Tibial nerve (tissue), 3 donors: ENCODE measurements at regions not wholly inside any gene's neighbourhood (a gene's known extent, or its start where the extent isn't known, plus 50 kb on each side); places are given as distances from the start of the nearest gene placed in this dataset.

Source experiments
- CTCF ChIP-seq, 5 experiments: fragments of 200-600 bp in 3 of 5; fragments of 450-650 bp in 2 of 5; sonication (generic) in 3 of 5; IDR thresholded peaks; one replicate each; pipeline ENCODE4 v1.5.1; 2016 to 2019; ENCODE audit warnings: antibody characterized with exemption in 5 of 5, mild to moderate bottlenecking in 3 of 5, moderate library complexity in 2 of 5
- POLR2A ChIP-seq, 2 donors: fragments of 450-650 bp; IDR thresholded peaks; one replicate each; pipeline ENCODE4 v1.6.1; 2017; ENCODE audit warnings: antibody characterized with exemption in 2 of 2, mild to moderate bottlenecking in 2 of 2, moderate library complexity in 2 of 2

- TF ChIP-seq CTCF (IDR thresholded peaks at IDR 0.05): no peak
- no peak for TF ChIP-seq POLR2A (IDR thresholded peaks at IDR 0.05)
Observed at GRCh38 chr2:192696857-192697256, 502.1 kb upstream of the TMEFF2 start.
